GM18511 (cell line): ENCODE measurements at regions not wholly inside any gene's neighbourhood (a gene's known extent, or its start where the extent isn't known, plus 50 kb on each side); places are given as distances from the start of the nearest gene placed in this dataset.
A peak's percentile ranks its signal among the peaks of the same experiment; 100 is the strongest.
"Not testable (repeated sequence)": the region's sequence is repeated elsewhere in the genome, so short reads cannot be mapped to it uniquely, and the experiment has no call there.

Experiments used
- ATAC-seq: cut with Tn5 transposase; IDR thresholded peaks from one replicate; pipeline ENCODE4 v1.9.1; 2021; ENCODE audit warnings: mild to moderate bottlenecking, moderate library complexity; ENCODE audit not compliant: unreplicated experiment

DNA sequence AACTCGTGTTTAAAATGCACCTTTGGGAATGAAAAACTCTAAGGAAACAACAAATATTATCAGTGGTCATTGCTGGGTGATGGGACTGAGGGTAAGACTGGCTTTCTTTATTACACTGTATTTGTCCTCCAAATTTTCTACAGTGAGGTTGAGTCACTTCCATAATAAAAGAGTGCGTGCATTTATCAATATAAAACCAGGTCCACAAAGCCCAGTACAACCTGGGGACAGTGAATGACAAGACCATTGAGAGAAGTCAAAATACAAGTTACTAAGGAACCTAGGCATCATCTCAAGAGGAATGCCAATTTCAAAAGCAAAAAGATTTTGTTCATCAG is 76.4 kb downstream of the MAGED4 start:
- ATAC-seq = peak; percentile 17

DNA sequence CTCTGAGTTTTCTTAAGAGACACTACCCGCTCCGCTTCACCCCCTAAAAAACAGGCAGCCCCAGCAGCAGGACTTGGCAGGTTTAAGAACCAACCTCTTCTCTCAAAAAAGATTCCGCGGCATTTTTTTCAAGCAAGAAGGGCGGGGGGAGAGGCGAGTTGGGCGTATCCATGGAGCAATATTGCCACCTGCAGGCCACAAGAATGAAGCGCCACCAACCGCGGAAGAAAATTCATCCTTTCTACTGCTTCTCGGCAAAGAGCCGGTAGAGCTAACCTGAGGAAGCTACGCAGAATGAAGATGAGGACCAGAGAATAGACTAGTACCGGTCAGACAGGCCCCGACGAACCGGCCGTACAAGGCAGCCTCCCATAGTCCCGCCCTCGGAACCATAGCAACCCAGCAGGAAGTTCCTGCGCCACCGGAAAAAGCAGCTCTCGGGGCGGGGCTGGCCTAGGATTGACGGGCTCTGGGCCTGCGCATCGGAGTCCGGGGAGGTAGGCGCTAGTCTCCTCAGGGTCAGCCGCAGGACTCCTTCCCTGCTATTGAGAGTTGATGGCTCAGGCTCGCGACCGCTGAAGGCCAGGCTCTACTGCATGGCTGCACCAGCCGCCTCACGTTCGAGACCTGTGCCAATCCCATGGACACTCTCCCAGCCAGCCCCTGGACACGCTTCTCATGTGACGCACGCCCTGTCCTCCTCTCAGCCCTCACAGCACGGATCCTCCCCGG is 76.9 kb downstream of the MAGED4 start:
- ATAC-seq = peak; percentile 99

DNA sequence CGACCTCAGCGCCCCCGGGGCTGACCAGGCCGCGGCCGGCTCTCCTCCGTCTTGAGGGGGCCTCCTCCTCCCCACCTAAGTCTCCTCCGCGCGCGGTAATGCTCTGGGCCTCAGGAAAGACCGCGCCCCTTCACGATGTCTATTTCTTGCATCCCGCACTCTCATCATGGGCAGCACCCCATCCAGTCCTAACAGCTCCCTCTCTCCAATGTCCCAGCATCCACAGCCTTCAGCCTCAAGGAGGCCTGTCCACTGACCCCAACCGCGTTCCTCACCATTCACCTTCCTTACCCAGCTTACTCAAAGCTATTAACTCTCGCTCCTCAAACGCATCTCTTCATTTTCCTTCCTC is 77.5 kb downstream of the MAGED4 start:
- ATAC-seq = no peak

DNA sequence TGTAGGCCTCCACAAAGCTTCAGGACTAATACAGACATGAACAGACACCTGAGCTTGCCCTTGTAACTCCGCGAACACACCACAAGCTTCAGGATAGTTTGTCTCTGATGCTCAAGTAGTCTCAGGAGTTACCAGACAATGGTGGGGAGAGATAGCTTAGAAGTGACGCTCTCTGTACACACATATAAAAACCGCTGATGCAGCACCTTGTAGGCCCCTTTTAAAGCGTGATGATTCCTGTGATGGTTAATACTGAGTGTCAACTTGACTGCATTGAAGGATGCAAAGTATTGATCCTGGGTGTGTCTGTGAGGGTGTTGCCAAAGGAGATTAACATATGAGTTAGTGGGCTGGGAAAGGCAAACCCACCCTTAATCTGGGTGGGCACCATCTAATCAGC is 78.7 kb downstream of the MAGED4 start:
- no peak for ATAC-seq

DNA sequence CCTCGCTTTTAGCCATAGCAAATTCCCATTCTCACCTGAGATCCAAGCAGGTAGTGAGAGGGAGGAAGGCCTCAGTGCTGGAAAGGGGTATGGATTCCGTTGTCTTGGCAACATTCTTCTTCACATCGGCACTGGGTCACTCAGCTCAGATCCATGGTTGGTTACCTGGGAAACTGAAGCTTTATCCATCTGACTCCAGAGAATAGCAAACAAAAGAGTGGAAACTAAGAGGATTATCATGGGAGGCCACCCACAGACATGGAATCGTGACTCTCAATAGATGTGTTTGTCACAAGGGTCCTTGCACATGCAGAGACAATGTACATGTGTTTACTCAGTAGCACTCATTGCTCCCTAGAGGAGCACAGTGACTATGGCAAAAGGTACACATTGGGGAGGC is 81.0 kb downstream of the MAGED4 start:
- ATAC-seq = no peak

DNA sequence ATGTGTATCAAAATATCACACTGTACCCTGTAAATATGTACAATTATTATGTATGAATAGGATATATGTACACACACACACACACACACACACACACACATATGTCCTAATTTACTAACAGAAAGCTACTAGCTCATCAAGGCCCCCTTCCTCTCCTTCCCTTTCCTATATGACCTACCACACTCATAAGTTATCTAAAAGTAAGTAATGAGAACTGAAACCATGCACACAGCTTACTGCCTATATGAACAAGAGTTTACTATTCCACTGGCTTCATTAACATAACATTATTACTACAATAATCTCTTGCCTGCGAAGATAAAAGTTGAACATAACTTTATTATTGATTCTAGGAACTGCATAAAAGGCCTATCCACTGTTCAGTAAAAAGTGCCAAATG is 83.8 kb downstream of the MAGED4 start:
- not testable (repeated sequence) for ATAC-seq

DNA sequence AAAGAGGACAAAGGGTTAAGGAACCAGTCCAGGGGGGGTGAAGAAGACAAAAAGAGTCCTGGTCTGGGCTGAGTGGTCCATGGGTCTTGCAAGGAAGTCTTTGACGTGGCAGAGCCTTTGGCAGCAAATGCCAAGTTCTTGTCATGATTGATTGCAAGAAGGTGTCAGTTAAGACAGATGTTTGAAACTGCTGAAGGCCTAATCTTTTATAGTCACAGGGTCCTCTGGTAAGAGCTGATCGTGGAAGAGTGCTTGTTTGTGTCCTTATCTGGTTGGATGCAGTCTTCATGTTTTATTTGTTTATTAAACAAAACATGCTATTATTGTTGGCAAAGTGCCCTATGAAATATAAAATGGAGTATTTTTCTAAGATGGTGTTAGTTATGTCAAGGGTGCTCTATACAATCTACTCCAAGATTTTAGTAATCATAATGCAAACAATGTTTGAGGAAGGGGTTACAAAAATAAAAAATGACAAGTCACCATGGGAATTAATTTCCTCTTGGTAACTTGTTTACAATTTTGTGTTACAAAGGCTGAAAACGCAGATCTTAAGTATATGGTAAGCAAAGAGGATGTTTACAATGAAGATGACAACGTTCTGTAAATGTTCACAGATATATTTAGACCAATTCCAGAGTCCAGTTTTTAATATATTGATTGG is 85.9 kb downstream of the MAGED4 start:
- ATAC-seq = no peak

DNA sequence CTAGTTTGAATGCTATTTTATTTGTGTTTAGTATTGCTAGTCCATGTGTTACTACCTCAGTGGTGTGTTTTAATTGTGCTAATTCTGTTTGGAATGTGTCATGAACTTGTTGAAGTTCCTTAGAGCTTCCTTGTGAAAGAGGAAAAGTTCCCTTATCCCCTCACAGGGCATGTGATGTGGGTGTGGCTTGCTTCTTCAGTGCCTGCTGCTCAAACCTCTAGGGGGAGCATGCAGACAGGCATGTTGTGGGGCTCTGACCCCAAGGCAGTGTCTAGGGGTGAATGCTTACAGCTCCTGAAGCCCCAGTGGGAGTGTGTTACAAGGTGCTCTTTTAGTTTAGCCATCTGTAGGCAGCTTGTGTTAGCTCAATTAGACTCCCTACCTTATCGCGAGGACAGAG is 86.5 kb downstream of the MAGED4 start:
- no peak for ATAC-seq

DNA sequence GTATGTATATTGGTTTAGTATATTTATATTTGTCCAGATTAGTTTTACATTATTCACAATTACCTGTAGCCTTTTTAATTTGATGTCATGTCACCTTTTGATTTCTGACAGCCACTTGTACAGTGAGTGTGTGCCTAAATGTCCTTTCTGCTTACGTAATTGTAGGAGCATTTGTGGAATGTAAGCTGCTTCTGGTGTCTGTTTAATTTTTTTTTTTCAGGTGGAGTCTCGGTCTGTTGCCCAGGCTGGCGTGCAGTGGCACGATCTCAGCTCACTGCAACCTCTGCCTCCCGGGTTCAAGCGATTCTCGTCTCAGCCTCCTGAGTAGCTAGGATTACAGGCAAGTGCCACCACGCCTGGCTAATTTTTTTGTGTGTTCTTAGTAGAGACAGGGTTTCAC is 91.2 kb upstream of the XAGE2 start:
- no peak for ATAC-seq

DNA sequence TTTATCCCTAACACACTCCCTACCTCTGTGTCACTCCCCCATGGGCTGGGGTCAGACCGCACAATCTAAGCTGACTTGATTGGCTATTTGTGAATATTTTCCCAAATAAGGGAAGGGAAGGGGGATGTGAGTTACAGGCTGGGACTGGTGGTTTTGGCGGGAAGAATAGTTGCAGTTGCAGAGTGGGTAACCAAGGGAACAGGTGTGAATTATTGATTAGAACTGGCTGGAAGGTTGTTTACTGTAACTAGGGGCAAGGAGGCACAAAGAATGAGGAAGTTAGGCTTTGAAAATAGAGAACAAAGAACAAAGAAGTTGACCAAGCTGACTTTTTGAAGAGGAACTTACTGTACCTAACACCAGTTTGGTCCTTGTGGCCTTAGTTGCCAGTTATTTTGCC is 88.0 kb upstream of the XAGE2 start:
- no peak for ATAC-seq

DNA sequence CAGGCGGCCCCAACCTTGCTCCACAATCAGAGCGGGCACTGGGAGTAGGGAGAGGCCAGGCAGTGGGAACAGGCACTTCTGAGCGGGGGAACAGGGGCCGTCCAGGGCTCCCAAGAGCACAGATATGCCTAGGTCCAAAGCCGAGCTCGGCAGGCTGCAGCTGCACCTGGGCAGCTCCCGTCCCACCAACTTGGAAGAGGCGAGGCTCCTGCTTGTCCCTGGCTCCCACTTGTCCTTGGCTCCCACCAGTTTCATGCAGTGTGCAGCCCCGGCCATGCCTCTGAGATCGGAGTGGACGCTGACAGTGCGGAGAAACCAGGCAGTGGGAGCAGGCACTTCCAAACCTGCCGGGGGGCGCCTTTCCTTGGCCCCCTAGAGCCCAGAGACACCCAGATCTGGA is 84.0 kb upstream of the XAGE2 start:
- no peak for ATAC-seq

DNA sequence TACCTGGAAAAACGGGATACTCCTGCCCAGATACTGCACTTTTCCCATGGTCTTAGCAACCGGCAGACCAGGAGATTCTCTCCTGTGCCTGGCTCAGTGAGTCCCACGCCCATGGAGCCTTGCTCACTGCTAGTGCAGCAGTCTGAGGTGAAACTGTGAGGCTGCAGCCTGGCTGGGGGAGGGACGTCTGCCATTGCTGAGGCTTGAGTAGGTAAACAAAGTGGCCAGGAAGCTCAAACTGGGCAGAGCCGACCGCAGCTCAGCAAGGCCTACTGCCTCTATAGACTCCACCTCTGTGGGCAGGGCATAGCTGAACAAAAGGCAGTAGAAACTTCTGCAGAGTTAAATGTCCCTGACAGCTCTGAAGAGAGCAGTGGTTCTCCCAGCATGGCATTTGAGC is 69.9 kb upstream of the XAGE2 start:
- not testable (repeated sequence) for ATAC-seq

DNA sequence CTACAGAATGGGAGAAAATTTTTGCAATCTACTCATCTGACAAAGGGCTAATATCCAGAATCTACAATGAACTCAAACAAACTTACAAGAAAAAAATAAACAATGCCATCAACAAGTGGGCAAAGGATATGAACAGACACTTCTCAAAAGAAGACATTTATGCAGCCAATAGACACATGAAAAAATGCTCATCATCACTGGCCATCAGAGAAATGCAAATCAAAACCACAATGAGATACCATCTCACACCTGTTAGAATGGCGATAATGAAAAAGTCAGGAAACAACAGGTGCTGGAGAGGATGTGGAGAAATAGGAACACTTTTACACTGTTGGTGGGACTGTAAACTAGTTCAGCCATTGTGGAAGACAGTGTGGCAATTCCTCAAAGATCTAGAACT is 60.3 kb upstream of the XAGE2 start:
- ATAC-seq = not testable (repeated sequence)
